ENCODE measurements at regions not wholly inside any gene's neighbourhood (a gene's known extent, or its start where the extent isn't known, plus 50 kb on each side); places are given as distances from the start of the nearest gene placed in this dataset.

- TF ChIP-seq CTCF (IDR thresholded peaks at IDR 0.05) (no peak), POLR2A (IDR thresholded peaks at IDR 0.05) (no peak)
These were observed 410.3 kb downstream of the TYW1 start for GRCh38 chr7:67406976-67407375.
